Retinal pigment epithelial cell (primary cell): ENCODE measurements at regions not wholly inside any gene's neighbourhood (a gene's known extent, or its start where the extent isn't known, plus 50 kb on each side); places are given as distances from the start of the nearest gene placed in this dataset.

ENCODE experiments used
- DNase-seq: peaks from one replicate; pipeline ENCODE4 v3.0.0-alpha.2; 2010; ENCODE audit warnings: low read depth
- H3K4me3 ChIP-seq: 2 replicates; pipeline ENCODE4 v1.5.1; 2011; ENCODE audit warnings: mild to moderate bottlenecking, low read length, control low read depth, moderate library complexity
- TF ChIP-seq, protein P1 (sequence below): conservative IDR thresholded peaks from 2 replicates; pipeline ENCODE4 v1.5.1; 2011; ENCODE audit warnings: low read depth, low read length, control low read depth, inconsistent platforms

DNA sequence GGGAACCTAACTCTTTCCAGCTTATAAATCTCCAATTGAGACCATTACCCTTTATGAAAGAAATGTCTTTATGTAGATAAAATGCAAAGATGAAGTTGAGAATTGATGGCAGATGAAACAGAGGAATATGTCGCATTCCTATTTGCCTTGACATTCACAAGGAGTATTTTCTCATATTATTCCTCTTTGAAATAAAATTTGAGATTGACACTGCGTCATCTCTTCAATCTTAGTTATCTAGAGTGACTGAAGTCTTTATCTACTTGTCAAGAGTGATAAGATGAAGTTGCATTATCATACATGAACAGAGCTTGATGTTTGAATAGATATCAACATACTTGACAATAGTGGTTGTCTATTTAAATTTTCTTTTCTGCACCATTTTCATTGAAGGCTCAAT lies 574.4 kb upstream of the SOX9 start:
- DNase-seq = no peak
- no peak overlapping the region for H3K4me3 ChIP-seq
- TF ChIP-seq, protein P1, sequence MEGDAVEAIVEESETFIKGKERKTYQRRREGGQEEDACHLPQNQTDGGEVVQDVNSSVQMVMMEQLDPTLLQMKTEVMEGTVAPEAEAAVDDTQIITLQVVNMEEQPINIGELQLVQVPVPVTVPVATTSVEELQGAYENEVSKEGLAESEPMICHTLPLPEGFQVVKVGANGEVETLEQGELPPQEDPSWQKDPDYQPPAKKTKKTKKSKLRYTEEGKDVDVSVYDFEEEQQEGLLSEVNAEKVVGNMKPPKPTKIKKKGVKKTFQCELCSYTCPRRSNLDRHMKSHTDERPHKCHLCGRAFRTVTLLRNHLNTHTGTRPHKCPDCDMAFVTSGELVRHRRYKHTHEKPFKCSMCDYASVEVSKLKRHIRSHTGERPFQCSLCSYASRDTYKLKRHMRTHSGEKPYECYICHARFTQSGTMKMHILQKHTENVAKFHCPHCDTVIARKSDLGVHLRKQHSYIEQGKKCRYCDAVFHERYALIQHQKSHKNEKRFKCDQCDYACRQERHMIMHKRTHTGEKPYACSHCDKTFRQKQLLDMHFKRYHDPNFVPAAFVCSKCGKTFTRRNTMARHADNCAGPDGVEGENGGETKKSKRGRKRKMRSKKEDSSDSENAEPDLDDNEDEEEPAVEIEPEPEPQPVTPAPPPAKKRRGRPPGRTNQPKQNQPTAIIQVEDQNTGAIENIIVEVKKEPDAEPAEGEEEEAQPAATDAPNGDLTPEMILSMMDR = no peak

DNA sequence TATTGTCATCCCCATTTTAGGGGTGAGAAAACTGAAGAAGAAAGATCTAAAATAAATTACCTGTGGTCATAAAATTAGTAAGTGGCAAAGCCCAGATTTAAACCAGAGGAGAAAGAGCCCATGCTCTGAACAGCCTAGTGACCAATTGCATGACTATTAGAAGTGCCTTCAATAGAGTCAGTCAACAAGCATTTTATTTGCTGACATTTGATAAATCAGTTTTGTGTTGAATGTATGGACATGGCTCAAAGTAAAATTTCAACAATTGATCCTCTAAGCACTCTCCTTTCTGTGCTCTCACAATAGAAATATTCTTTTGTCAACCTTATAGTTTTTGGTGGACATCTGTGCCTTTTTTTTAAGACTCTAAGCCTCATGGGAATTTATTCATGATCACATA lies 572.9 kb upstream of the SOX9 start:
- DNase-seq = no peak
- no peak overlapping the region for H3K4me3 ChIP-seq
- TF ChIP-seq, protein P1 = no peak

DNA sequence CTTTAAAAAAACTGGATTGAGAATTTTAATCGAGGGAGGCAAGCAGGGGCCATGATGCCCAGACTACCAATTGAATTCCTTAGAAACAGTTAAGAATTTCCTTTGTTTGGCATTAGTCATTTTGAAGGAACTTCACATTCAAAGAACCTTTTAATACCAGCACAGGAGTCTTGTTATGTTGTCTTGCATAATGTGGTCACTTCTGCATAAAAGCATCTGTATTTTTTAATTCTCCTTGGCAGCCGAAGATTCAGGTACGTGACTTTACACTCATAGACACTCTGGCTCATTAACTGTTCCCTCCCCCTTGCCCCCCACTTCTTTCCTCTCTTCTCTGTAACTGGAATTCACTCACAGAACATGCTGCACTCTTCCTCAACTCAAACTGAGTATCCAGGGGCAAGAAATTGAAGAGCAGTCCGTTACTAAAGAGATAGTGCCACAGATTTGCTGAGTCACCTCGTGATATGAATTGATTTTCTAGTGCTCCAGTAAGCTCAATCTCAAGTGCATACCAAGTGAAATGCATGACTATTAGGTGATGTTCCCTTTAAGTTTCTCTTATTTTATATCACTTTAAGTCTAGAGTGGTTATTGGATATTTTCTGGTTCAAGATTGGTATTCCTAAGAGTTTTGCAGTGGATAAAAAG lies 572.2 kb upstream of the SOX9 start:
- H3K4me3 ChIP-seq = no peak overlapping the region
- DNase-seq = no peak
- TF ChIP-seq, protein P1 = no peak

DNA sequence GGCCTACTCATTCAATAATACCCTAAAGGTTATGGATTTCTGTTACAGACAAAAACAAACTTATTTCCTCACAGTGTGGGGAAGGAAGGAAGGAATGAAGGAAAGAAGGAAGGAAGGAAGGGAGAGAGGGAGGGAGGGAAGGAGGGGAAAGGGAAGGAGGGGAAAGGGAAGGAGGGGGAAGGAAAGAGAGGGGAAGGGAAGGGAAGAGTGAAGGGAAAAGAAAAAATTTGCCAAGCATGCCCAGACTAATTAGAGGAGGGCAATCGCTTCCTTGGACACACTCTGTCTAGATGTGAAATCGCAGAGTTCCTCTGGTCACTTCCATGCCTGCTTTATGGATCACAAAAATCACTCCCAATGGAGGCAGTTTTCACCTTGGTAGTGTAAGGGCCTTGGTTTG lies 570.1 kb upstream of the SOX9 start:
- TF ChIP-seq, protein P1 = no peak
- H3K4me3 ChIP-seq = no peak overlapping the region
- no peak for DNase-seq

DNA sequence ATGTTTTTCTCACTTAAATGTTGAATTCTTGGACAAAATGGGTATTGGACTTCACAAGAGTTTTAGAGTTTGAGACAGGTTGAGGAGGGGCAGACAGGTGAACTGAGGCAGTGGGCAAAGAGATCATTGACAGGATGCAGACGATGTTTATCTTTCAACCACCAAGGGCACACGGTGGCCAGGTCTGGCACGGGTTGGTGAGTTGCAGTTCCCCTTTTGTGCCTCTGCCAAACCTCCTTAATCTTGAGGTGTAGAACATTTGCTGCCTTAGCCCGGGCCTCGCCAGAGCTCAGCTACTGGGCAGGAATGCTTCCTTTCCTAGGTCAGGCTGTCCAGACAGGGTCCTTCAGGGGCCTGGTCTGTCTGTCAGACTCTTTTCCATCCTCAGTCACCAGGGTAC lies 567.4 kb upstream of the SOX9 start:
- DNase-seq = no peak
- TF ChIP-seq, protein P1 = no peak
- no peak overlapping the region for H3K4me3 ChIP-seq

DNA sequence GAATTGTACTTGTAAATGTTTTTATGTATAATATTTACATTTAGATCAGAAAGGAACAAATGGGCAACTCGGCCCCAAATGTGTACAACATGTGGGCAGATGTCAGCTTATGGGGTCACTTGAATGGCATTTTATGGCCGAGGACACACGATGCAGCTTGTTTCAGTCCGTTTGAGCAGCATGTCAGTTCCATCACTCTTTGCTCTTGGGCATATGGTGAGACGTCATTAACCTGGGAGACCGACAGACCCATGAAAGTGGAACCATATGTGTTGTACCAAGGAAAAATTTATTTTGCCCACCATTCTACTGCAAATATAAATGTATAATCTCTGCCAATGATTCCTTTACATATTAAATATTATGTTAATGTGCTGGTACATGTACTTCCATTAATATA lies 561.9 kb upstream of the SOX9 start:
- TF ChIP-seq, protein P1 = no peak
- no peak overlapping the region for H3K4me3 ChIP-seq
- DNase-seq = no peak

DNA sequence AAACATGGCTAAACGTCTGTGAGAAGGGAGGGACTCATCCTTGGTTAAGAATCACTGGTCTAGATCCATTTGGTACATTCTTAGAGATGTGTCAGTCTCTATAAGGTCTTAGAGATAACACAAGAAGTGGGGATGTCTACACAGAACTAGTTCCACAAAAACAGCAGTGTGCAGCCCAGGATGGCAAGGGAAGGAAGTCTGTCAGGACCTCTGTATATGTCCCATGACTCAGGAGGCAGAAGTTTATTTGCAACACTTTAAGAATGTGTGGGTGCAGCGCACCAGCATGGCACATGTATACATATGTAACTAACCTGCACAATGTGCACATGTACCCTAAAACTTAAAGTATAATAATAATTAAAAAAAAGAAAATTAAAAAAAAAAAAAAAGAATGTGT lies 548.5 kb upstream of the SOX9 start:
- no peak overlapping the region for H3K4me3 ChIP-seq
- TF ChIP-seq, protein P1 = no peak
- no peak for DNase-seq
